LNCaP clone FGC (cell line): ENCODE measurements at regions not wholly inside any gene's neighbourhood (a gene's known extent, or its start where the extent isn't known, plus 50 kb on each side); places are given as distances from the start of the nearest gene placed in this dataset.

ENCODE experiments used
- DNase-seq: peaks from one replicate; pipeline ENCODE4 v3.0.0-alpha.2; 2011; ENCODE audit warnings: low read depth
- H3K4me3 ChIP-seq: 2 replicates; pipeline ENCODE4 v1.5.1; 2011; ENCODE audit warnings: mild to moderate bottlenecking, low read depth, low read length, control low read depth
- CTCF ChIP-seq: IDR thresholded peaks from 2 replicates; pipeline ENCODE4 v1.5.1; 2012; ENCODE audit warnings: mild to moderate bottlenecking; ENCODE audit not compliant: control insufficient read depth, insufficient read depth; ENCODE audit errors: extremely low read depth

- peak; percentile 83 for DNase-seq
- H3K4me3 ChIP-seq: no peak overlapping the region
- TF ChIP-seq CTCF: no peak
Observed at GRCh38 chr11:19365743-19366410, 125.1 kb upstream of the E2F8 start.

GRCh38 chr11:19359221-19360000 is 118.7 kb upstream of the E2F8 start:
- TF ChIP-seq CTCF: no peak
- no peak for DNase-seq

GRCh38 chr11:19357943-19358342 is 117.2 kb upstream of the E2F8 start:
- no peak overlapping the region for H3K4me3 ChIP-seq
- TF ChIP-seq CTCF: no peak
- no peak for DNase-seq

More at GRCh38 chr11:19359221-19360000, 118.7 kb upstream of the E2F8 start:
- no peak overlapping the region for H3K4me3 ChIP-seq

- no peak for TF ChIP-seq CTCF
- no peak for DNase-seq
Observed at GRCh38 chr11:19355601-19356000, 114.9 kb upstream of the E2F8 start.

GRCh38 chr11:19353287-19353850 is 112.6 kb upstream of the E2F8 start:
- H3K4me3 ChIP-seq: no peak overlapping the region
- TF ChIP-seq CTCF: no peak
- DNase-seq: no peak

More at GRCh38 chr11:19355601-19356000, 114.9 kb upstream of the E2F8 start:
- no peak overlapping the region for H3K4me3 ChIP-seq

- no peak for DNase-seq
- no peak for TF ChIP-seq CTCF
Observed at GRCh38 chr11:19352771-19353160, 112.0 kb upstream of the E2F8 start.

More at GRCh38 chr11:19352771-19353160, 112.0 kb upstream of the E2F8 start:
- H3K4me3 ChIP-seq: no peak overlapping the region
